ENCODE measurements at regions not wholly inside any gene's neighbourhood (a gene's known extent, or its start where the extent isn't known, plus 50 kb on each side); places are given as distances from the start of the nearest gene placed in this dataset.
"Not testable (repeated sequence)": the region's sequence is repeated elsewhere in the genome, so short reads cannot be mapped to it uniquely, and the experiment has no call there.

GRCh38 chr4:18676526-18676915 lies 655.0 kb upstream of the LCORL start:
- no peak for DNase-seq (ENCODE audit: low read depth, low spot score)

- no peak for DNase-seq (ENCODE audit: low read depth, low spot score)
Observed at GRCh38 chr4:18675586-18676525, 654.3 kb upstream of the LCORL start.

- no peak for DNase-seq (ENCODE audit: low read depth, low spot score)
Observed at GRCh38 chr4:18670034-18670433, 648.5 kb upstream of the LCORL start.

- no peak for DNase-seq (ENCODE audit: low read depth, low spot score)
Observed at GRCh38 chr4:18669390-18669789, 647.8 kb upstream of the LCORL start.

- DNase-seq (ENCODE audit: low read depth, low spot score), result no peak
Observed at GRCh38 chr4:18666322-18666721, 644.8 kb upstream of the LCORL start.

- DNase-seq (ENCODE audit: low read depth, low spot score), result no peak
Observed at GRCh38 chr4:18664171-18664570, 642.6 kb upstream of the LCORL start.

- no peak for DNase-seq (ENCODE audit: low read depth, low spot score)
Observed at GRCh38 chr4:18645351-18645750, 623.8 kb upstream of the LCORL start.

- no peak for DNase-seq (ENCODE audit: low read depth, low spot score)
Observed at GRCh38 chr4:18641334-18641733, 619.8 kb upstream of the LCORL start.

- no peak for DNase-seq (ENCODE audit: low read depth, low spot score)
Observed at GRCh38 chr4:18638031-18638430, 616.5 kb upstream of the LCORL start.

- DNase-seq (ENCODE audit: low read depth, low spot score), result no peak
Observed at GRCh38 chr4:18636001-18636585, 614.5 kb upstream of the LCORL start.

- no peak for DNase-seq (ENCODE audit: low read depth, low spot score)
Observed at GRCh38 chr4:18635531-18635930, 614.0 kb upstream of the LCORL start.

- DNase-seq (ENCODE audit: low read depth, low spot score), result no peak
Observed at GRCh38 chr4:18631586-18631985, 610.0 kb upstream of the LCORL start.

- DNase-seq (ENCODE audit: low read depth, low spot score), result no peak
Observed at GRCh38 chr4:18630218-18631110, 608.9 kb upstream of the LCORL start.

GRCh38 chr4:18627447-18628005 lies 606.0 kb upstream of the LCORL start:
- DNase-seq (ENCODE audit: low read depth, low spot score), result no peak

GRCh38 chr4:18626996-18627395 lies 605.4 kb upstream of the LCORL start:
- DNase-seq (ENCODE audit: low read depth, low spot score), result no peak

GRCh38 chr4:18626366-18626765 lies 604.8 kb upstream of the LCORL start:
- DNase-seq (ENCODE audit: low read depth, low spot score), result no peak

- no peak for DNase-seq (ENCODE audit: low read depth, low spot score)
Observed at GRCh38 chr4:18621186-18621585, 599.6 kb upstream of the LCORL start.

GRCh38 chr4:18616720-18617119 lies 595.2 kb upstream of the LCORL start:
- no peak for DNase-seq (ENCODE audit: low read depth, low spot score)

- DNase-seq (ENCODE audit: low read depth, low spot score), result no peak
Observed at GRCh38 chr4:18611026-18611425, 589.5 kb upstream of the LCORL start.

GRCh38 chr4:18608908-18609533 lies 587.5 kb upstream of the LCORL start:
- DNase-seq (ENCODE audit: low read depth, low spot score), result no peak

GRCh38 chr4:18602610-18603009 lies 581.1 kb upstream of the LCORL start:
- DNase-seq (ENCODE audit: low read depth, low spot score), result not testable (repeated sequence)

Measured in smooth muscle cell of the brain vasculature (primary cell).